Liver (tissue), 3 donors: ENCODE measurements at regions not wholly inside any gene's neighbourhood (a gene's known extent, or its start where the extent isn't known, plus 50 kb on each side); places are given as distances from the start of the nearest gene placed in this dataset.

Experiments
- SP1 ChIP-seq: IDR thresholded peaks from 2 replicates; pipeline ENCODE4 v1.6.1; 2018; ENCODE audit warnings: antibody characterized with exemption, mild to moderate bottlenecking
- YY1 ChIP-seq: IDR thresholded peaks from 2 replicates; pipeline ENCODE4 v1.6.1; 2016; ENCODE audit warnings: antibody characterized with exemption, mild to moderate bottlenecking
- TF ChIP-seq, protein P1 (sequence below): fragments of 150-350 bp; IDR thresholded peaks from 2 replicates; pipeline ENCODE4 v1.5.1; 2017; ENCODE audit warnings: improper control_type of control experiment, low read depth, low read length; ENCODE audit not compliant: missing input control
- donor health status: healthy.
- donor health status: healthy.

DNA sequence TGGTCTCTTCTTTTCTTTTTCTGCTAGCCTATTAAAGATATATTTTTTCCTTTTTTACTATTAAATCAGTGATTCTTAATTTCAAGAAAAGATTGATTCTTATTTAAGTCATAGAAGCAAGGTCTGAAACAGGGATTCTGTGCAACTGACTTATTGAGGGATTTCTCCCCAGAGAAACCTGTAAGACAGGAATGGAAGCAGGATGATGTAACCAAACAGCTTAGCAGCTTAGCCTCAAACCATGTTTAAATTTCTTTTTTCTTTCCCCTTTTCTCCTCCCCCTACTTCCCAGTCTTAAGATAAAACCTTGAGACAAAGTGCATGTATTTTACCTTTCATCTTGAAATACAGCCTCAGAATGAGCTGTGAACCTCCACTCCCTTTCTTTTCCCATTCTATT, 322.8 kb downstream of the NEK10 start:
- TF ChIP-seq, protein P1, sequence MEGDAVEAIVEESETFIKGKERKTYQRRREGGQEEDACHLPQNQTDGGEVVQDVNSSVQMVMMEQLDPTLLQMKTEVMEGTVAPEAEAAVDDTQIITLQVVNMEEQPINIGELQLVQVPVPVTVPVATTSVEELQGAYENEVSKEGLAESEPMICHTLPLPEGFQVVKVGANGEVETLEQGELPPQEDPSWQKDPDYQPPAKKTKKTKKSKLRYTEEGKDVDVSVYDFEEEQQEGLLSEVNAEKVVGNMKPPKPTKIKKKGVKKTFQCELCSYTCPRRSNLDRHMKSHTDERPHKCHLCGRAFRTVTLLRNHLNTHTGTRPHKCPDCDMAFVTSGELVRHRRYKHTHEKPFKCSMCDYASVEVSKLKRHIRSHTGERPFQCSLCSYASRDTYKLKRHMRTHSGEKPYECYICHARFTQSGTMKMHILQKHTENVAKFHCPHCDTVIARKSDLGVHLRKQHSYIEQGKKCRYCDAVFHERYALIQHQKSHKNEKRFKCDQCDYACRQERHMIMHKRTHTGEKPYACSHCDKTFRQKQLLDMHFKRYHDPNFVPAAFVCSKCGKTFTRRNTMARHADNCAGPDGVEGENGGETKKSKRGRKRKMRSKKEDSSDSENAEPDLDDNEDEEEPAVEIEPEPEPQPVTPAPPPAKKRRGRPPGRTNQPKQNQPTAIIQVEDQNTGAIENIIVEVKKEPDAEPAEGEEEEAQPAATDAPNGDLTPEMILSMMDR: no peak
- TF ChIP-seq YY1: no peak
- TF ChIP-seq SP1: no peak
